ENCODE measurements at regions not wholly inside any gene's neighbourhood (a gene's known extent, or its start where the extent isn't known, plus 50 kb on each side); places are given as distances from the start of the nearest gene placed in this dataset.

DNA sequence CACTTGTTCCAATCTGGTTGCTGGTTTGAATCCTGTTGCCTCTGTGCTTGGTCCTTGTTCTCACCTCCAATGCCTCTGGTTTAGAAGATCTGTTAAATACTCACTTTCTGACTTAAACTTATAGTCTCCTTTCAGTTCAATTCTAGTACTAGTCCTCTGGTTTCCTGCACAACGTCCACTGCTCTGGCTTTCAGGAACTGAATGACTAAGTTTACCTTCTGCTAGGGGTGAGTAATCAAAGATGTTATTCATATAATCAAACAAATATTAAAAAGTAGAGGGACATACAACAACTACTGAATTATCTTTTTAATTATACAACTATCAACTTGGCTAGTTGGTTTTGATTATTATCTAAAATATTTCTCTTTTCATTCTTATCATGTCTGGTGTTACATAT, 496.4 kb upstream of the TOM1L1 start:
- no peak overlapping the region for H3K4me3 ChIP-seq
- peaks cover 0 to 12% (median 0%) of the 10 kb centered on the region in 11 donors for H3K9me3 ChIP-seq
- no peaks in the 10 kb centered on the region for H3K36me3 ChIP-seq
- no peak for TF ChIP-seq CTCF (IDR thresholded peaks at IDR 0.05)
- no peak for ATAC-seq
- no peaks in the 10 kb centered on the region for H3K27me3 ChIP-seq
- intact Hi-C loops (cut with DNase I), result loop anchor here in 1 of 10 donors (10.0 kb wide), 1 partner anchor 61 kb away; no protein-coding TSS in a partner anchor
- no peaks in the 10 kb centered on the region for H3K4me1 ChIP-seq
- DNase-seq, result no peak
- no peak overlapping the region for H3K27ac ChIP-seq
- WGBS, 2 donors, result 52 to 54% methylated on average over 1 of the region's 1 CpG

DNA sequence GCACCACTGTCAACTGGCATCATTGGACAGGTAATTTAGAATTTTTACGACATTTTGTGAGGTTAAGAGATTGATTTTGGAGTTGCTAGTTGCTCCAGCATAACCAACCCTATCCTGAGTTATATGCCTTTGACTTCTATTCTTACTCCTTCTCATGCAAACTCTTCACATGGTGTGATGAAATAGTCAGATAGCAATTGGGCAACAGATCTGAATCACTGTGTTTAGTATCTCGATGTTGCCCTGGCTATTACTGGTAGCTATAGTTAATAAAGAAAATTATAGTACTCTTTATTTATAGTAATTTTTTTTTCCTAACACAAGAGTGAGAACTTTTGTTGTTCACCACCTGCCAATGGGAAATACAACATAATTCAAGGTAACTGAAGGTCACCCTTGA, 494.8 kb upstream of the TOM1L1 start:
- H3K4me3 ChIP-seq, result no peak overlapping the region
- no peak for ATAC-seq

GRCh38 chr17:54408731-54409130, 491.9 kb upstream of the TOM1L1 start:
- Histone ChIP-seq H3K4me3 (no peak overlapping the region), H3K9me3 (peaks cover 0 to 5% (median 0%) of the 10 kb centered on the region in 11 donors), H3K27ac (no peak overlapping the region), H3K27me3 (no peaks in the 10 kb centered on the region), H3K36me3 (no peaks in the 10 kb centered on the region), H3K4me1 (no peaks in the 10 kb centered on the region)
- TF ChIP-seq CTCF (IDR thresholded peaks at IDR 0.05), result no peak
- WGBS, 2 donors, result 52 to 59% methylated on average over 1 of the region's 1 CpG
- no peak for DNase-seq
- intact Hi-C loops (cut with DNase I), result loop anchor here in 1 of 10 donors (10.0 kb wide), 1 partner anchor 56 kb away; no protein-coding TSS in a partner anchor
- no peak for ATAC-seq

More for the DNA sequence above, 494.8 kb upstream of the TOM1L1 start:
- no peak for TF ChIP-seq CTCF (IDR thresholded peaks at IDR 0.05)
- Histone ChIP-seq H3K27ac (no peak overlapping the region), H3K4me1 (no peaks in the 10 kb centered on the region), H3K27me3 (no peaks in the 10 kb centered on the region), H3K9me3 (peaks cover 0 to 12% (median 0%) of the 10 kb centered on the region in 11 donors), H3K36me3 (no peaks in the 10 kb centered on the region)
- DNase-seq, result no peak
- intact Hi-C loops (cut with DNase I), result loop anchor here in 1 of 10 donors (10.0 kb wide), 1 partner anchor 59 kb away; no protein-coding TSS in a partner anchor
- WGBS, 2 donors, result 75 to 84% methylated on average over 2 of the region's 2 CpGs

- Histone ChIP-seq H3K4me3 (no peak overlapping the region), H3K36me3 (no peaks in the 10 kb centered on the region), H3K9me3 (peaks cover 0 to 44% (median 0%) of the 10 kb centered on the region in 11 donors), H3K27ac (no peak overlapping the region), H3K27me3 (no peaks in the 10 kb centered on the region), H3K4me1 (no peaks in the 10 kb centered on the region)
- DNase-seq (no peak), ATAC-seq (no peak)
- intact Hi-C loops (cut with DNase I), result no loop called here
- TF ChIP-seq CTCF (IDR thresholded peaks at IDR 0.05), result no peak
Measured at GRCh38 chr17:54418467-54418866, 482.2 kb upstream of the TOM1L1 start.

Measured in heart right ventricle (tissue), 16 donors.